ENCODE measurements at regions not wholly inside any gene's neighbourhood (a gene's known extent, or its start where the extent isn't known, plus 50 kb on each side); places are given as distances from the start of the nearest gene placed in this dataset.
A peak's percentile ranks its signal among the peaks of the same experiment; 100 is the strongest.

- ATAC-seq (ENCODE audit: insufficient number of reproducible peaks, low FRiP score, low read depth) = no peak
- Histone ChIP-seq H3K9me3 (no peaks in the 10 kb centered on the region), H3K27ac (no peak overlapping the region), H3K4me1 (ENCODE audit: control insufficient read depth in 1 of 2, low read depth in 2 of 2) (peaks cover 0 to 9% of the 10 kb centered on the region in 2 donors), H3K27me3 (replicated peaks; ENCODE audit: insufficient read depth) (no peaks in the 10 kb centered on the region), H3K4me3 (no peak overlapping the region), H3K36me3 (no peaks in the 10 kb centered on the region)
- DNase-seq (ENCODE audit: low spot score) = no peak
- TF ChIP-seq CTCF (IDR thresholded peaks at IDR 0.05) = no peak
These were observed 209.6 kb downstream of the KLF12 start for GRCh38 chr13:73924607-73925006.

- Histone ChIP-seq H3K36me3 (no peaks in the 10 kb centered on the region), H3K4me3 (no peak overlapping the region), H3K9me3 (no peaks in the 10 kb centered on the region), H3K27me3 (replicated peaks; ENCODE audit: insufficient read depth) (no peaks in the 10 kb centered on the region), H3K27ac (no peak overlapping the region), H3K4me1 (ENCODE audit: control insufficient read depth in 1 of 2, low read depth in 2 of 2) (peaks cover 0 to 21% of the 10 kb centered on the region in 2 donors)
- no peak for TF ChIP-seq CTCF (IDR thresholded peaks at IDR 0.05)
- ATAC-seq (ENCODE audit: insufficient number of reproducible peaks, low FRiP score, low read depth) (no peak), DNase-seq (ENCODE audit: low spot score) (no peak)
These were observed 211.5 kb downstream of the KLF12 start for GRCh38 chr13:73922493-73923393.

- no peak for TF ChIP-seq CTCF (IDR thresholded peaks at IDR 0.05)
- DNase-seq (ENCODE audit: low spot score) = no peak
- Histone ChIP-seq H3K27ac (no peak overlapping the region), H3K4me3 (no peak overlapping the region), H3K4me1 (ENCODE audit: control insufficient read depth in 1 of 2, low read depth in 2 of 2) (peaks cover 11 to 37% of the 10 kb centered on the region in 2 donors), H3K27me3 (replicated peaks; ENCODE audit: insufficient read depth) (no peaks in the 10 kb centered on the region), H3K36me3 (no peaks in the 10 kb centered on the region), H3K9me3 (no peaks in the 10 kb centered on the region)
- ATAC-seq (ENCODE audit: insufficient number of reproducible peaks, low FRiP score, low read depth) = no peak
These were observed 215.5 kb downstream of the KLF12 start for GRCh38 chr13:73918691-73919090.

GRCh38 chr13:73913751-73914518 lies 220.3 kb downstream of the KLF12 start:
- peak overlapping the region; percentile 46 for H3K4me3 ChIP-seq
- DNase-seq (ENCODE audit: low spot score) (no peak), ATAC-seq (ENCODE audit: insufficient number of reproducible peaks, low FRiP score, low read depth) (no peak)
- H3K27ac ChIP-seq = peak overlapping the region; percentile 13 to 46
- H3K27me3 ChIP-seq (replicated peaks; ENCODE audit: insufficient read depth) = no peaks in the 10 kb centered on the region
- peaks cover 24 to 46% of the 10 kb centered on the region in 2 donors for H3K4me1 ChIP-seq (ENCODE audit: control insufficient read depth in 1 of 2, low read depth in 2 of 2)
- no peaks in the 10 kb centered on the region for H3K36me3 ChIP-seq
- no peak for TF ChIP-seq CTCF (IDR thresholded peaks at IDR 0.05)
- H3K9me3 ChIP-seq = no peaks in the 10 kb centered on the region

GRCh38 chr13:73913079-73913740 lies 221.0 kb downstream of the KLF12 start:
- peak overlapping the region in 1 of 2 donors; percentile 56 for H3K27ac ChIP-seq
- peaks cover 24 to 39% of the 10 kb centered on the region in 2 donors for H3K4me1 ChIP-seq (ENCODE audit: control insufficient read depth in 1 of 2, low read depth in 2 of 2)
- peak; percentile 40 for ATAC-seq (ENCODE audit: insufficient number of reproducible peaks, low FRiP score, low read depth)

More at GRCh38 chr13:73913079-73913740, 221.0 kb downstream of the KLF12 start:
- no peak for TF ChIP-seq CTCF (IDR thresholded peaks at IDR 0.05)
- Histone ChIP-seq H3K27me3 (replicated peaks; ENCODE audit: insufficient read depth) (no peaks in the 10 kb centered on the region), H3K4me3 (peak overlapping the region; percentile 38), H3K9me3 (no peaks in the 10 kb centered on the region), H3K36me3 (no peaks in the 10 kb centered on the region)
- no peak for DNase-seq (ENCODE audit: low spot score)
